ENCODE measurements at regions not wholly inside any gene's neighbourhood (a gene's known extent, or its start where the extent isn't known, plus 50 kb on each side); places are given as distances from the start of the nearest gene placed in this dataset.

DNA sequence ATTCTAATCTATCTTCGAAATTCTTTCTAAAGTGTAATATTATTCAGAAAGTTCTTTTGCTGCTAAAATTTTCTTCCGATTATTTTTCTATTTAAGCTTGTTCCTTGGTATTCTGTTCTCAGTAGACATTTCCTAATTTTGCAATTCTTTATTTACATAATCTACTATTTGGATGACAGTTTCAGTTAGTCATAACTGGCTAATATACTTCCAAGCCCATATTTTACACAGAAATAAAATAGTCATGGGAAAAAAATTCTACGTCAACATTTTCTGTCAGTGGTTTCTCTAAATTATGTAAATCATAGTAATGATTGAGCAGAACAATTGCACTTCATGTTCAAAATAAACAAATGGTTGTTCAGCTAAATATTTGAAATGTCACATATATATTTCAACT is 178.0 kb upstream of the ANKRD50 start (continued):
- TF ChIP-seq SP4 (IDR thresholded peaks at IDR 0.05; ENCODE audit: low read length) (no peak), SP2 (IDR thresholded peaks at IDR 0.05; ENCODE audit: low read length) (no peak), POU5F1 (IDR thresholded peaks at IDR 0.05; ENCODE audit: low read depth, low read length) (no peak)

All from H1 (cell line).